ENCODE measurements at regions not wholly inside any gene's neighbourhood (a gene's known extent, or its start where the extent isn't known, plus 50 kb on each side); places are given as distances from the start of the nearest gene placed in this dataset.

DNA sequence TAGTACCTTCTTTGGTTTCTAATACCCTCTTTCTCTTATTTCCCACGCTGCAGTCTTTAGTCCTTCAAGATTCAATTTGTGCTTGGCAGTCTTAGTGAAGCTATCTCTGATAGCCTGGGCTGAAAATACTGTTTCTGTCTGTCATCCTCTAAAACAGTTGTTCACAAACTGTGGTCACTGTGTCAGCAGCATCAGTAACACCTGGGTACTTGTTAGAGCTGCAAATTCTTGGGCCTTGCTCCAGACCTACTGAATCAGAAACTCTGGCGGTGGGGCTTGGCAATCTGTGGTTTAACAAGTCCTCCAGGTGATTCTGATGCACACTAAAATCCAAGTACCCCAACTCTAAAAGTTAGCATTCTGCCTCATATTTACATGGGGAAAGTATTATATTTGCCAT, 217.5 kb upstream of the SEL1L start:
- no TSS peak for BruUV-seq (replicated peaks)
- Histone ChIP-seq H2AFZ (ENCODE audit: low read depth, low read length) (no peak overlapping the region), H3K4me2 (ENCODE audit: insufficient read depth, low read length) (no peak overlapping the region), H3K27me3 (ENCODE audit: control insufficient read depth in 2 of 2, insufficient read depth in 2 of 2, low read length in 2 of 2) (no peaks in the 10 kb centered on the region), H3K4me3 (replicated peaks in 1 of 3; ENCODE audit: insufficient read depth in 1 of 3, low read depth in 1 of 3, low read length in 3 of 3) (no peak overlapping the region), H3K79me2 (ENCODE audit: control insufficient read depth, insufficient read depth, low read length) (no peaks in the 10 kb centered on the region), H3K36me3 (ENCODE audit: control insufficient read depth in 2 of 2, extremely low read depth in 1 of 2, insufficient read depth in 2 of 2, low read length in 2 of 2) (no peaks in the 10 kb centered on the region), H3K4me1 (ENCODE audit: control insufficient read depth, extremely low read depth, insufficient read depth, low read length) (no peaks in the 10 kb centered on the region), H3K9ac (replicated peaks; ENCODE audit: extremely low read depth, insufficient read depth, low read length) (no peak overlapping the region), H3K27ac (ENCODE audit: insufficient read depth, low read depth, low read length) (no peak overlapping the region), H3K9me1 (replicated peaks; ENCODE audit: control insufficient read depth, extremely low read depth, insufficient read depth, low read length) (no peaks in the 10 kb centered on the region), H4K20me1 (replicated peaks; ENCODE audit: control insufficient read depth, extremely low read depth, insufficient read depth, low read length) (no peaks in the 10 kb centered on the region), H3K9me3 (replicated peaks; ENCODE audit: control insufficient read depth, insufficient read depth, low read length) (no peaks in the 10 kb centered on the region)
- ChIA-PET CTCF (no interaction called here), POLR2A (no interaction called here)
- intact Hi-C loops (cut with micrococcal nuclease) = no loop called here
- FAIRE-seq (no peak), DNase-seq (ENCODE audit: low read depth, low spot score) (no peak)
- TF ChIP-seq POLR2A (IDR thresholded peaks at IDR 0.05; ENCODE audit: low read depth, low read length) (no peak), FOS (IDR thresholded peaks at IDR 0.05; ENCODE audit: borderline replicate concordance, insufficient read depth, low read length) (no peak), EZH2 (IDR thresholded peaks at IDR 0.05; ENCODE audit: borderline replicate concordance, low read depth, low read length, severe bottlenecking) (no peak), GATA2 (IDR thresholded peaks at IDR 0.05; ENCODE audit: insufficient read depth, insufficient read length, low read depth, low read length) (no peak), MYC (IDR thresholded peaks at IDR 0.05; ENCODE audit: low read depth, low read length) (no peak), JUN (IDR thresholded peaks at IDR 0.05; ENCODE audit: borderline replicate concordance, insufficient read depth, insufficient read length, low read depth) (no peak), POLR2AphosphoS5 (IDR thresholded peaks at IDR 0.05; ENCODE audit: insufficient read depth, low read depth, low read length) (no peak)
- TF ChIP-seq, protein P1, sequence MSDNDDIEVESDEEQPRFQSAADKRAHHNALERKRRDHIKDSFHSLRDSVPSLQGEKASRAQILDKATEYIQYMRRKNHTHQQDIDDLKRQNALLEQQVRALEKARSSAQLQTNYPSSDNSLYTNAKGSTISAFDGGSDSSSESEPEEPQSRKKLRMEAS (IDR thresholded peaks at IDR 0.05; ENCODE audit: insufficient read depth, insufficient read length) = no peak
- TF ChIP-seq, protein P2, sequence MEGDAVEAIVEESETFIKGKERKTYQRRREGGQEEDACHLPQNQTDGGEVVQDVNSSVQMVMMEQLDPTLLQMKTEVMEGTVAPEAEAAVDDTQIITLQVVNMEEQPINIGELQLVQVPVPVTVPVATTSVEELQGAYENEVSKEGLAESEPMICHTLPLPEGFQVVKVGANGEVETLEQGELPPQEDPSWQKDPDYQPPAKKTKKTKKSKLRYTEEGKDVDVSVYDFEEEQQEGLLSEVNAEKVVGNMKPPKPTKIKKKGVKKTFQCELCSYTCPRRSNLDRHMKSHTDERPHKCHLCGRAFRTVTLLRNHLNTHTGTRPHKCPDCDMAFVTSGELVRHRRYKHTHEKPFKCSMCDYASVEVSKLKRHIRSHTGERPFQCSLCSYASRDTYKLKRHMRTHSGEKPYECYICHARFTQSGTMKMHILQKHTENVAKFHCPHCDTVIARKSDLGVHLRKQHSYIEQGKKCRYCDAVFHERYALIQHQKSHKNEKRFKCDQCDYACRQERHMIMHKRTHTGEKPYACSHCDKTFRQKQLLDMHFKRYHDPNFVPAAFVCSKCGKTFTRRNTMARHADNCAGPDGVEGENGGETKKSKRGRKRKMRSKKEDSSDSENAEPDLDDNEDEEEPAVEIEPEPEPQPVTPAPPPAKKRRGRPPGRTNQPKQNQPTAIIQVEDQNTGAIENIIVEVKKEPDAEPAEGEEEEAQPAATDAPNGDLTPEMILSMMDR (IDR thresholded peaks at IDR 0.05; ENCODE audit: extremely low read depth in 1 of 2, insufficient read depth in 1 of 2, low read depth in 1 of 2, low read length in 2 of 2) = no peak
- dilution Hi-C loops (cut with MboI; ENCODE audit: extremely low pct_ligation_motif_present, low sequenced_read_pairs) = no loop called here
